Endothelial cell (in vitro differentiated cells): ENCODE measurements at regions not wholly inside any gene's neighbourhood (a gene's known extent, or its start where the extent isn't known, plus 50 kb on each side); places are given as distances from the start of the nearest gene placed in this dataset.

Experiments used
- DNase-seq: peaks from one replicate; pipeline ENCODE4 v3.0.0; 2021; ENCODE audit warnings: low spot score
- H3K27ac Mint-ChIP-seq: one replicate; pipeline ENCODE4 v1.8.0; 2021; ENCODE audit warnings: mixed read lengths, inconsistent platforms; ENCODE audit not compliant: unreplicated experiment
- H3K27me3 Mint-ChIP-seq: one replicate; pipeline ENCODE4 v1.8.0; 2021; ENCODE audit warnings: mild to moderate bottlenecking, moderate library complexity, mixed read lengths, inconsistent platforms; ENCODE audit not compliant: unreplicated experiment
- H3K36me3 Mint-ChIP-seq: one replicate; pipeline ENCODE4 v1.8.0; 2021; ENCODE audit warnings: mild to moderate bottlenecking, low read depth, mixed read lengths, inconsistent platforms; ENCODE audit not compliant: unreplicated experiment
- H3K4me1 Mint-ChIP-seq: one replicate; pipeline ENCODE4 v1.8.0; 2021; ENCODE audit warnings: mild to moderate bottlenecking, mixed read lengths, inconsistent platforms; ENCODE audit not compliant: unreplicated experiment
- H3K4me3 Mint-ChIP-seq: one replicate; pipeline ENCODE4 v1.8.0; 2021; ENCODE audit warnings: mild to moderate bottlenecking, mixed read lengths, inconsistent platforms; ENCODE audit not compliant: unreplicated experiment
- H3K9me3 Mint-ChIP-seq: one replicate; pipeline ENCODE4 v1.8.0; 2021; ENCODE audit warnings: mixed read lengths, inconsistent platforms; ENCODE audit not compliant: unreplicated experiment
- CTCF ChIP-seq: fragments of 200-600 bp; sonication (generic); IDR thresholded peaks from one replicate; pipeline ENCODE4 v1.5.0; 2021; ENCODE audit warnings: antibody characterized with exemption; ENCODE audit not compliant: unreplicated experiment

- no peak overlapping the region for H3K27ac Mint-ChIP-seq
- no peak for DNase-seq
- H3K4me3 Mint-ChIP-seq: no peak overlapping the region
- no peaks in the 10 kb centered on the region for H3K27me3 Mint-ChIP-seq
- no peak for TF ChIP-seq CTCF
- H3K36me3 Mint-ChIP-seq: no peaks in the 10 kb centered on the region
- peaks cover 8% of the 10 kb centered on the region for H3K4me1 Mint-ChIP-seq
- no peaks in the 10 kb centered on the region for H3K9me3 Mint-ChIP-seq
Observed at GRCh38 chr10:129308953-129309564, 158.0 kb upstream of the MGMT start.

GRCh38 chr10:129309565-129309964 lies 157.5 kb upstream of the MGMT start:
- H3K27me3 Mint-ChIP-seq: no peaks in the 10 kb centered on the region
- DNase-seq: no peak
- H3K27ac Mint-ChIP-seq: no peak overlapping the region
- H3K36me3 Mint-ChIP-seq: no peaks in the 10 kb centered on the region
- no peaks in the 10 kb centered on the region for H3K9me3 Mint-ChIP-seq
- no peak overlapping the region for H3K4me3 Mint-ChIP-seq
- TF ChIP-seq CTCF: no peak
- H3K4me1 Mint-ChIP-seq: peaks cover 8% of the 10 kb centered on the region

GRCh38 chr10:129310881-129311280 lies 156.2 kb upstream of the MGMT start:
- DNase-seq: no peak
- Mint-ChIP-seq H3K27ac (no peak overlapping the region), H3K4me1 (peaks cover under 1% of the 10 kb centered on the region), H3K27me3 (no peaks in the 10 kb centered on the region), H3K4me3 (no peak overlapping the region), H3K36me3 (no peaks in the 10 kb centered on the region), H3K9me3 (no peaks in the 10 kb centered on the region)
- no peak for TF ChIP-seq CTCF

GRCh38 chr10:129319934-129320333 lies 147.1 kb upstream of the MGMT start:
- Mint-ChIP-seq H3K4me3 (no peak overlapping the region), H3K36me3 (no peaks in the 10 kb centered on the region), H3K9me3 (no peaks in the 10 kb centered on the region), H3K27ac (no peak overlapping the region), H3K4me1 (peaks cover 18% of the 10 kb centered on the region), H3K27me3 (no peaks in the 10 kb centered on the region)
- no peak for TF ChIP-seq CTCF
- no peak for DNase-seq

GRCh38 chr10:129320340-129320739 lies 146.7 kb upstream of the MGMT start:
- DNase-seq: no peak
- no peaks in the 10 kb centered on the region for H3K27me3 Mint-ChIP-seq
- no peaks in the 10 kb centered on the region for H3K36me3 Mint-ChIP-seq
- H3K4me3 Mint-ChIP-seq: no peak overlapping the region
- TF ChIP-seq CTCF: no peak
- no peak overlapping the region for H3K27ac Mint-ChIP-seq
- no peaks in the 10 kb centered on the region for H3K9me3 Mint-ChIP-seq
- peaks cover 18% of the 10 kb centered on the region for H3K4me1 Mint-ChIP-seq
